Progenitor cell of endocrine pancreas (in vitro differentiated cells): ENCODE measurements at regions not wholly inside any gene's neighbourhood (a gene's known extent, or its start where the extent isn't known, plus 50 kb on each side); places are given as distances from the start of the nearest gene placed in this dataset.

Experiments used
- DNase-seq: peaks from one replicate; pipeline ENCODE4 v3.0.0; 2021; ENCODE audit warnings: low spot score; ENCODE audit not compliant: unreplicated experiment
- H3K27ac Mint-ChIP-seq: 2 replicates; pipeline ENCODE4 v1.8.0; 2021; ENCODE audit warnings: mild to moderate bottlenecking, moderate library complexity, mixed read lengths
- H3K27me3 Mint-ChIP-seq: 2 replicates; pipeline ENCODE4 v1.8.0; 2021; ENCODE audit warnings: mixed read lengths
- H3K36me3 Mint-ChIP-seq: 2 replicates; pipeline ENCODE4 v1.8.0; 2022; ENCODE audit warnings: mixed read lengths; ENCODE audit not compliant: insufficient read depth
- H3K4me1 Mint-ChIP-seq: 2 replicates; pipeline ENCODE4 v1.8.0; 2021; ENCODE audit warnings: low read depth, mixed read lengths
- H3K4me3 Mint-ChIP-seq: 2 replicates; pipeline ENCODE4 v1.8.0; 2021; ENCODE audit warnings: low read depth, mild to moderate bottlenecking, moderate library complexity, mixed read lengths
- H3K9me3 Mint-ChIP-seq: 2 replicates; pipeline ENCODE4 v1.8.0; 2021; ENCODE audit warnings: low read depth, mixed read lengths
- TF ChIP-seq, protein P1 (sequence below): fragments of 200-600 bp; sonication (generic); IDR thresholded peaks from one replicate; pipeline ENCODE4 v1.5.0; 2021; ENCODE audit warnings: antibody characterized with exemption, mild to moderate bottlenecking; ENCODE audit not compliant: unreplicated experiment

DNA sequence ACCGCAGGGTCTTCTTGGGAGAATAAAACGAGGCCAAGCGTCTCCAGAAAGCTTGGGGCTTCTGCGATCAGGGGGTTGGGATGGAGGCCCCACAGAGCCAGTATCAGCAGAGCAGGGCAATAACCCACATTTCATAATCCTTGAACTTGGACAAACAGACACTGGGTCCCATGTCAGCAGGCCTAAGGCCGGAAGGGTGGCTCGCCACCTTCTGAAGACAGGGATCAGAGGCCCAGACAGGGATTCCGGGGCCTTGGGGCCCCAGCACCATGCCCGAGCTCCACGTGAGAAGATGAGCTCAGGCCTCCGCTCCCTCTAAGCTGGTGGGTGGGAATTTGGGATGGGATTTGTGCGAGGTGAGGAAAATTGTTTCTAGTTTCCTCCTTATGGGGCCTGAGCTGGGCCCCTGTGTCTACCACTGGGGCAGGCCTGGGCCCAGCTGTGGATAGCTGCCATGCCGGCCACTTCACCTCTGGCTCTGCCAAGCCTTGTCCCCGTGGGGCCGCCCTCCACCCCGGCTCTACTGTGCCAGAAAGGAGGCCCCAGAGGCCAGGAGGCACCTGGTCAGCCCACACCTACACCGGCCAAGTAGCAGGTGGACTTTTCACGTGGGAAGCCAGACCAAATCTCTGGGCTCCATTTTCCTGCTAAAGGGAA, 67.2 kb upstream of the DLK1 start:
- TF ChIP-seq, protein P1, sequence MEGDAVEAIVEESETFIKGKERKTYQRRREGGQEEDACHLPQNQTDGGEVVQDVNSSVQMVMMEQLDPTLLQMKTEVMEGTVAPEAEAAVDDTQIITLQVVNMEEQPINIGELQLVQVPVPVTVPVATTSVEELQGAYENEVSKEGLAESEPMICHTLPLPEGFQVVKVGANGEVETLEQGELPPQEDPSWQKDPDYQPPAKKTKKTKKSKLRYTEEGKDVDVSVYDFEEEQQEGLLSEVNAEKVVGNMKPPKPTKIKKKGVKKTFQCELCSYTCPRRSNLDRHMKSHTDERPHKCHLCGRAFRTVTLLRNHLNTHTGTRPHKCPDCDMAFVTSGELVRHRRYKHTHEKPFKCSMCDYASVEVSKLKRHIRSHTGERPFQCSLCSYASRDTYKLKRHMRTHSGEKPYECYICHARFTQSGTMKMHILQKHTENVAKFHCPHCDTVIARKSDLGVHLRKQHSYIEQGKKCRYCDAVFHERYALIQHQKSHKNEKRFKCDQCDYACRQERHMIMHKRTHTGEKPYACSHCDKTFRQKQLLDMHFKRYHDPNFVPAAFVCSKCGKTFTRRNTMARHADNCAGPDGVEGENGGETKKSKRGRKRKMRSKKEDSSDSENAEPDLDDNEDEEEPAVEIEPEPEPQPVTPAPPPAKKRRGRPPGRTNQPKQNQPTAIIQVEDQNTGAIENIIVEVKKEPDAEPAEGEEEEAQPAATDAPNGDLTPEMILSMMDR: no peak
- no peak for DNase-seq
- Mint-ChIP-seq H3K27me3 (peaks cover 11% of the 10 kb centered on the region), H3K9me3 (no peaks in the 10 kb centered on the region), H3K4me1 (no peaks in the 10 kb centered on the region), H3K27ac (no peak overlapping the region), H3K4me3 (no peak overlapping the region), H3K36me3 (no peaks in the 10 kb centered on the region)

DNA sequence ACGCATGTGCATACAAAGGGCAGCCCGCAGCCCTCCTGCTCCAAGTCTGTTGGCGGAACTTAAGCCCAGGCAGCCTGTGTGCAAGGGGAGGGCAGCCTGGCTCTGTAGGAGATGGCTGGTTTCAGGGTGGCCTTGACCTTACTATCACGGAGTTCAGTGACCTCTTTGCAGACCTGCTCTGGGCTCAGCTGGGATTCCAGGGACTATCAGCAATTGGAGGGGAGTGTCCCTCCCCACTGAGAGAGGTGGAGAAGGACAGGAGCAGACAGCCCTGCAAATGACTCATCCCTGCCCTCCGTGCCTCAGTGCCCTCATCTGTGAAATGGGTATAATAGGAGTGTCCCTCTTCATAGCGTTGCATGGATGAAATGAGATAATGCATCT, 66.2 kb upstream of the DLK1 start:
- peaks cover 19% of the 10 kb centered on the region for H3K27me3 Mint-ChIP-seq
- TF ChIP-seq, protein P1: no peak
- peaks cover 4% of the 10 kb centered on the region for H3K4me1 Mint-ChIP-seq
- no peak overlapping the region for H3K4me3 Mint-ChIP-seq
- no peak overlapping the region for H3K27ac Mint-ChIP-seq
- DNase-seq: no peak
- H3K9me3 Mint-ChIP-seq: no peaks in the 10 kb centered on the region
- H3K36me3 Mint-ChIP-seq: no peaks in the 10 kb centered on the region

DNA sequence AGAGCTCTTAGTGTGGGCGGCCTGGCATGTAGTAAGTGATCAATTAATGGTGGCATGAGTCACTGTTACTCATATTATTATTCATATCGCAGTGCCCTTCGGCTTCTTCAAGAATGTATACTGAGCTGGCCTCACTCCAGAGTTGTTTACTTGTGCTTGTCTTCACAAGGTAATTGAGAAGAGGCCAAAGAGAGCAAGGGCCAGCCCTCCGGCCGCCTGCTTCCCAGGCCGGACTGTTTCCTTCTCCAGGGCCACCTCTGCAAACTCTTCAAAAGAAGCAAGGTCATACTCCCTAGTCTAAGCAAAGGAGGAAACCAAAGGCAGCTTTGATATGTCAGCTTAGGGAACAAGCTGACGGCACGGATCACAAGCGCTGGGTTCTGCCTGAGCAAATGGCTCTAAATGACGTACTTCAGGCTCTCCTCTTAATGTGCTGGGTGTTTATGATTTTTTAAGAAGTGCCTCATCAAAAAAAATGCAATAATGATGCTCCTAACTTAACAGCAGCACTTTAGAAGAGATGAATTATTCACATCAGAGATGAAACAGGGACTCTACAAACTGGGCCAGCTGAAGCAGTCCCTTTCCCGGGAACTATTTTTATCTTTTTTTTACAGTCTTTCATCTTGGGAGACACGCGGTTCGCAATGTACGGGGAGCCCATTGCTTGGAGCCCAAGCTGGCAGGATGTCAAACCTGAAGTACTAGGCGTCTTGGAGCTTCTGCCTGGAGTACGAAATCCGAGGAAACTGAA, 65.6 kb upstream of the DLK1 start:
- Mint-ChIP-seq H3K36me3 (no peaks in the 10 kb centered on the region), H3K4me3 (no peak overlapping the region), H3K9me3 (no peaks in the 10 kb centered on the region), H3K27me3 (peaks cover 18% of the 10 kb centered on the region), H3K4me1 (peaks cover 4% of the 10 kb centered on the region), H3K27ac (no peak overlapping the region)
- TF ChIP-seq, protein P1: no peak
- no peak for DNase-seq

DNA sequence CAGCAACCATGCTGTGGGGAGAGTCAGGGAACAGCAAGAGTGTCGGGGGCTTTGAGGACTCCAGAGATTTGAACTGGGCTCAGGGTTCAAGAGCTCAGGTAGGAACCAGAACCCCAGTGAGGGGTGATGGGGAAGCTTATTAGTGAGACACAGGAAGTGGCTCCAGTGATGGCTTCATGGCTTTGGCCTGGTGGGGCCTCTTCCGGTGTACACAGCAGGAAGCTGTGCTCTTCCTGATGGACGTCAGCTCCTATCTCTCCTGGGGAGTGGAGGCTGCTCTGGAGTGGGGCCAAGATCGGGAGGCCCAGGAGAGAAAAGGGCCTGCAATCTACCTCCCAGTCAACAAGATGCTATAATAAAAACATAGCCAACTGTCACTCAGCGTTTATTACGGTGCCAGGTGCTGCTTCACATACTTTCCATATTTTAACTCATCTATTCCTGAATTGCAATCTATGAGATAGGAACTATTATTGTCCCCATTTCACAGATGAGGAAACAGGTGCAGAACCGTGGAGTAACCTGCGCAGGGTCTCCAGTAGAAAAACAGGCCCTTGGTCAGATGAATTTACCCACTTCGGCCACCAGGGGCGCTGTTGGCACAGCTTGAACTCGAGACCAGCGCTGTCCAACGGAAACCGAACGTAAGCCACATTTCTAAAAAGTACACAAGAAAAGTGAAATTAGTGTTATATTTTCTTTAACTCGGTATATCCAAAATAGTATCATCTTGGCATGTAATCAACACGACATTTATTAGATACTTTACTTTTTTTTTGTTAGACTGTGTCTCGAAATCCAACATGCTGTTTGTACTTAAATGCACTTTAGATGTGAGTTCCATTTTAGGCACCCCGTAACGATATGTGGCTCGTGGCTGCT, 63.6 kb upstream of the DLK1 start:
- peaks cover 10% of the 10 kb centered on the region for H3K4me1 Mint-ChIP-seq
- TF ChIP-seq, protein P1: peak; percentile 96
- peaks cover 24% of the 10 kb centered on the region for H3K27me3 Mint-ChIP-seq
- no peak overlapping the region for H3K4me3 Mint-ChIP-seq
- no peaks in the 10 kb centered on the region for H3K9me3 Mint-ChIP-seq
- no peaks in the 10 kb centered on the region for H3K36me3 Mint-ChIP-seq
- no peak overlapping the region for H3K27ac Mint-ChIP-seq
- DNase-seq: peak; percentile 56

DNA sequence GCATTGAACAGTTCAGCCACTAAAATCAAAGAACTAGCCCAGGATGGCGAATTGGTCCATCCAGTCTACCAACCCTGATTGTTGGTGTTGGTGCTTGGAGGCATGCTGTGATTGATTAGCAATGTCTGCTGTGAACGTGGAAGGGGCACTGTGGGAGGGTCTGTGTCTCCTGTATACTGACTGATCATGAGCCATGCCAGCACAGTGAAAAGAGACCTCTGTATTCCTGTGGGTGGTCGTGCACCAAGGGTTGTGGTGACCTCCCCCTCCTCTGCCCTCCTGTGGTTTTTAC, 63.0 kb upstream of the DLK1 start:
- Mint-ChIP-seq H3K27ac (no peak overlapping the region), H3K27me3 (peaks cover 24% of the 10 kb centered on the region), H3K4me1 (peaks cover 12% of the 10 kb centered on the region), H3K36me3 (no peaks in the 10 kb centered on the region), H3K4me3 (no peak overlapping the region), H3K9me3 (no peaks in the 10 kb centered on the region)
- TF ChIP-seq, protein P1: no peak
- DNase-seq: no peak
